ENCODE measurements at regions not wholly inside any gene's neighbourhood (a gene's known extent, or its start where the extent isn't known, plus 50 kb on each side); places are given as distances from the start of the nearest gene placed in this dataset.

GRCh38 chr3:22608721-22609120 lies 594.4 kb upstream of the UBE2E2 start (continued):
- TF ChIP-seq ZNF407 (IDR thresholded peaks at IDR 0.05; ENCODE audit: low read depth) (no peak), SIN3A (IDR thresholded peaks at IDR 0.05; ENCODE audit: borderline replicate concordance in 2 of 2, control insufficient read depth in 1 of 2, low read depth in 2 of 2, low read length in 2 of 2) (no peak)

GRCh38 chr3:22609139-22609538 lies 594.0 kb upstream of the UBE2E2 start:
- ChIA-PET POLR2A (no interaction called here), CTCF (ENCODE audit: low intra/inter-chr PET ratio) (no interaction called here)
- 0% methylated on average over 1 of the region's 1 CpG for WGBS (ENCODE audit: insufficient coverage, low coverage, missing lambda C conversion rate)
- Histone ChIP-seq H4K20me1 (replicated peaks; ENCODE audit: control insufficient read depth, insufficient read depth, low read length) (no peaks in the 10 kb centered on the region), H3K36me3 (ENCODE audit: control insufficient read depth, insufficient read depth, low read length) (no peaks in the 10 kb centered on the region), H3K9me3 (replicated peaks; ENCODE audit: control insufficient read depth, insufficient read depth, low read depth, low read length) (no peaks in the 10 kb centered on the region), H3K4me2 (ENCODE audit: insufficient read depth, low read length) (no peak overlapping the region), H3K27me3 (ENCODE audit: control insufficient read depth in 2 of 2, insufficient read depth in 2 of 2, low read length in 2 of 2) (no peaks in the 10 kb centered on the region), H3K9ac (ENCODE audit: insufficient read depth in 1 of 2, low read depth in 2 of 2, low read length in 2 of 2) (no peak overlapping the region), H3K79me2 (ENCODE audit: control insufficient read depth, insufficient read depth, low read length) (no peaks in the 10 kb centered on the region), H3K27ac (ENCODE audit: extremely low read depth, low read depth, low read length) (no peak overlapping the region), H3K9me1 (ENCODE audit: control insufficient read depth, insufficient read depth, low read length) (no peaks in the 10 kb centered on the region), H2AFZ (ENCODE audit: low read depth, low read length) (no peak overlapping the region), H3K4me1 (replicated peaks in 1 of 2; ENCODE audit: control insufficient read depth in 2 of 2, insufficient read depth in 2 of 2, low read length in 2 of 2) (no peaks in the 10 kb centered on the region), H3K4me3 (no peak overlapping the region)
- ATAC-seq (no peak), DNase-seq (ENCODE audit: extremely low read depth in 1 of 4, low spot score in 3 of 4) (no peak), FAIRE-seq (no peak)
- intact Hi-C loops (cut with micrococcal nuclease): no loop called here
- BruUV-seq (replicated peaks): no TSS peak
- in situ Hi-C loops (cut with MboI): no loop called here
- TF ChIP-seq IRF9 (tag; IDR thresholded peaks at IDR 0.05): no peak
- no peak for TF ChIP-seq C11orf30 (IDR thresholded peaks at IDR 0.05; ENCODE audit: low read depth)
- no peak for TF ChIP-seq PTTG1 (tag; IDR thresholded peaks at IDR 0.05; ENCODE audit: low read depth)
- TF ChIP-seq ZNF512 (tag; IDR thresholded peaks at IDR 0.05): no peak
- TF ChIP-seq ZNF780A (CRISPR knock-in tag; IDR thresholded peaks at IDR 0.05): no peak
- no peak for TF ChIP-seq DNMT1 (IDR thresholded peaks at IDR 0.05)
- TF ChIP-seq TAF7 (tag; IDR thresholded peaks at IDR 0.05): no peak
- TF ChIP-seq STAG1 (CRISPR knock-in tag; IDR thresholded peaks at IDR 0.05; ENCODE audit: borderline replicate concordance): no peak
- TF ChIP-seq CBX8 (IDR thresholded peaks at IDR 0.05; ENCODE audit: borderline replicate concordance, extremely low read depth, low read depth, low read length, poor library complexity, severe bottlenecking): no peak
